Mesendoderm (in vitro differentiated cells): ENCODE measurements at regions not wholly inside any gene's neighbourhood (a gene's known extent, or its start where the extent isn't known, plus 50 kb on each side); places are given as distances from the start of the nearest gene placed in this dataset.
"Not testable (repeated sequence)": the region's sequence is repeated elsewhere in the genome, so short reads cannot be mapped to it uniquely, and the experiment has no call there.

Experiments
- DNase-seq: peaks from one replicate; pipeline ENCODE4 v3.0.0; 2013
- H2AK5ac ChIP-seq: 2 replicates; pipeline ENCODE4 v1.6.1; 2013; ENCODE audit warnings: low read length, inconsistent platforms
- H2BK120ac ChIP-seq: 2 replicates; pipeline ENCODE4 v1.6.1; 2013; ENCODE audit warnings: low read depth, mild to moderate bottlenecking, low read length, moderate library complexity, mixed read lengths
- H2BK15ac ChIP-seq: replicated peaks from 2 replicates; pipeline ENCODE4 v1.6.1; 2013; ENCODE audit warnings: low read depth, mild to moderate bottlenecking, moderate library complexity
- H2BK5ac ChIP-seq: 2 replicates; pipeline ENCODE4 v1.6.1; 2013; ENCODE audit warnings: low read length, inconsistent platforms
- H3K18ac ChIP-seq: 2 replicates; pipeline ENCODE4 v1.6.1; 2013; ENCODE audit warnings: mild to moderate bottlenecking, low read length, mixed read lengths
- H3K23ac ChIP-seq: one replicate; pipeline ENCODE4 v1.6.1; 2013; ENCODE audit warnings: low read length
- H3K27ac ChIP-seq: 2 replicates; pipeline ENCODE4 v1.5.1; 2013; ENCODE audit warnings: low read depth, mild to moderate bottlenecking, inconsistent platforms, low read length, moderate library complexity
- H3K27me3 ChIP-seq: 2 replicates; pipeline ENCODE4 v1.6.1; 2013; ENCODE audit warnings: low read length, control low read depth, mild to moderate bottlenecking, inconsistent platforms; ENCODE audit not compliant: insufficient read depth, poor library complexity
- H3K36me3 ChIP-seq: 2 replicates; pipeline ENCODE4 v1.6.1; 2013; ENCODE audit warnings: low read length, inconsistent platforms; ENCODE audit not compliant: control insufficient read depth, insufficient read depth
- H3K4ac ChIP-seq: one replicate; pipeline ENCODE4 v1.6.1; 2013; ENCODE audit warnings: low read depth, mild to moderate bottlenecking, low read length, moderate library complexity
- H3K4me1 ChIP-seq: 2 replicates; pipeline ENCODE4 v1.6.1; 2013; ENCODE audit warnings: low read depth, low read length, inconsistent platforms; ENCODE audit not compliant: control insufficient read depth
- H3K4me2 ChIP-seq: 2 replicates; pipeline ENCODE4 v1.6.1; 2013; ENCODE audit warnings: low read length
- H3K4me3 ChIP-seq: 2 replicates; pipeline ENCODE4 v1.5.1; 2013; ENCODE audit warnings: mild to moderate bottlenecking, low read length
- H3K56ac ChIP-seq: one replicate; pipeline ENCODE4 v1.6.1; 2013; ENCODE audit warnings: low read length
- H3K79me1 ChIP-seq: 2 replicates; pipeline ENCODE4 v1.6.1; 2013; ENCODE audit warnings: low read length, inconsistent platforms
- H3K79me2 ChIP-seq: 2 replicates; pipeline ENCODE4 v1.6.1; 2013; ENCODE audit warnings: mild to moderate bottlenecking, low read length; ENCODE audit not compliant: control insufficient read depth, insufficient read depth
- H3K9ac ChIP-seq: 2 replicates; pipeline ENCODE4 v1.6.1; 2013; ENCODE audit warnings: low read length, inconsistent platforms
- H4K5ac ChIP-seq: one replicate; pipeline ENCODE4 v1.6.1; 2013; ENCODE audit warnings: low read length
- H4K8ac ChIP-seq: one replicate; pipeline ENCODE4 v1.6.1; 2013; ENCODE audit warnings: low read depth, mild to moderate bottlenecking, control low read depth, low read length, moderate library complexity
- WGBS: extraction: QIAGEN DNeasy Blood & Tissue Kit; methylation state at CpG from one replicate; pipeline ENCODE4 v1.1.7; 2013; ENCODE audit warnings: low lambda C conversion rate, missing lambda C conversion rate; ENCODE audit not compliant: insufficient coverage; ENCODE audit errors: extremely low coverage; 5-methylcytosine and 5-hydroxymethylcytosine counted together

GRCh38 chr2:142418699-142419098, 287.9 kb upstream of the LRP1B start:
- not testable (repeated sequence) for H3K4ac ChIP-seq, H3K23ac ChIP-seq, H3K79me1 ChIP-seq, H4K8ac ChIP-seq, H3K27ac ChIP-seq, H3K4me1 ChIP-seq, H2BK15ac ChIP-seq, H3K9ac ChIP-seq, H3K4me3 ChIP-seq, H3K27me3 ChIP-seq, H3K4me2 ChIP-seq, DNase-seq, H3K36me3 ChIP-seq, H3K79me2 ChIP-seq, H3K56ac ChIP-seq, H4K5ac ChIP-seq, H3K18ac ChIP-seq, H2BK120ac ChIP-seq, H2BK5ac ChIP-seq, H2AK5ac ChIP-seq
- no CpG with 5 or more reads among the region's 4 CpGs for WGBS

- no CpG with 5 or more reads among the region's 1 CpG for WGBS
- H3K4me3 ChIP-seq, result no peak overlapping the region
- no peak overlapping the region for H3K9ac ChIP-seq
- no peak overlapping the region for H2BK120ac ChIP-seq
- H4K8ac ChIP-seq, result no peak overlapping the region
- H3K56ac ChIP-seq, result no peak overlapping the region
- H4K5ac ChIP-seq, result no peak overlapping the region
- H3K79me2 ChIP-seq, result no peaks in the 10 kb centered on the region
- no peak for DNase-seq
- H3K27me3 ChIP-seq, result no peaks in the 10 kb centered on the region
- no peak overlapping the region for H3K4ac ChIP-seq
- no peaks in the 10 kb centered on the region for H3K4me1 ChIP-seq
- no peak overlapping the region for H2BK5ac ChIP-seq
- H2BK15ac ChIP-seq, result no peak overlapping the region
- H3K18ac ChIP-seq, result no peak overlapping the region
- no peaks in the 10 kb centered on the region for H3K79me1 ChIP-seq
- no peak overlapping the region for H3K23ac ChIP-seq
- H3K36me3 ChIP-seq, result no peaks in the 10 kb centered on the region
- H2AK5ac ChIP-seq, result no peak overlapping the region
- no peak overlapping the region for H3K27ac ChIP-seq
- H3K4me2 ChIP-seq, result no peak overlapping the region
Measured at GRCh38 chr2:142416996-142417395, 286.2 kb upstream of the LRP1B start.

- no peak overlapping the region for H3K27ac ChIP-seq
- H3K4me3 ChIP-seq, result no peak overlapping the region
- no peaks in the 10 kb centered on the region for H3K4me1 ChIP-seq
- H3K4me2 ChIP-seq, result no peak overlapping the region
- H2BK5ac ChIP-seq, result no peak overlapping the region
- no peak overlapping the region for H2BK15ac ChIP-seq
- H3K23ac ChIP-seq, result no peak overlapping the region
- DNase-seq, result no peak
- H3K18ac ChIP-seq, result no peak overlapping the region
- no peaks in the 10 kb centered on the region for H3K79me1 ChIP-seq
- H4K5ac ChIP-seq, result no peak overlapping the region
- no CpG with 5 or more reads among the region's 3 CpGs for WGBS
- H3K79me2 ChIP-seq, result no peaks in the 10 kb centered on the region
- H2AK5ac ChIP-seq, result no peak overlapping the region
- no peak overlapping the region for H3K4ac ChIP-seq
- no peaks in the 10 kb centered on the region for H3K36me3 ChIP-seq
- H3K56ac ChIP-seq, result no peak overlapping the region
- no peaks in the 10 kb centered on the region for H3K27me3 ChIP-seq
- no peak overlapping the region for H4K8ac ChIP-seq
- no peak overlapping the region for H2BK120ac ChIP-seq
- no peak overlapping the region for H3K9ac ChIP-seq
Measured at GRCh38 chr2:142415461-142415860, 284.6 kb upstream of the LRP1B start.

- Histone ChIP-seq H2AK5ac (no peak overlapping the region), H3K9ac (no peak overlapping the region), H3K36me3 (no peaks in the 10 kb centered on the region), H4K5ac (no peak overlapping the region), H3K79me1 (no peaks in the 10 kb centered on the region), H3K4me3 (no peak overlapping the region), H3K27me3 (no peaks in the 10 kb centered on the region), H3K56ac (no peak overlapping the region), H4K8ac (no peak overlapping the region), H2BK15ac (no peak overlapping the region), H3K18ac (no peak overlapping the region), H3K4ac (no peak overlapping the region), H2BK120ac (no peak overlapping the region), H3K4me1 (no peaks in the 10 kb centered on the region), H3K27ac (no peak overlapping the region), H2BK5ac (no peak overlapping the region), H3K79me2 (no peaks in the 10 kb centered on the region), H3K4me2 (no peak overlapping the region), H3K23ac (no peak overlapping the region)
- DNase-seq, result no peak
- no CpG with 5 or more reads among the region's 1 CpG for WGBS
Measured at GRCh38 chr2:142398212-142398611, 267.4 kb upstream of the LRP1B start.

- no peak overlapping the region for H3K9ac ChIP-seq
- WGBS, result no CpG with 5 or more reads among the region's 1 CpG
Measured at GRCh38 chr2:142395291-142395690, 264.5 kb upstream of the LRP1B start.

GRCh38 chr2:142380372-142380771, 249.6 kb upstream of the LRP1B start:
- Histone ChIP-seq H4K8ac (no peak overlapping the region), H3K9ac (no peak overlapping the region), H2BK120ac (no peak overlapping the region), H3K23ac (no peak overlapping the region), H2BK15ac (no peak overlapping the region), H3K36me3 (no peaks in the 10 kb centered on the region), H3K4me2 (no peak overlapping the region), H3K27me3 (no peaks in the 10 kb centered on the region), H3K79me2 (no peaks in the 10 kb centered on the region), H3K18ac (no peak overlapping the region), H3K56ac (no peak overlapping the region), H3K27ac (no peak overlapping the region), H4K5ac (no peak overlapping the region), H3K4me3 (no peak overlapping the region), H2BK5ac (no peak overlapping the region), H3K79me1 (no peaks in the 10 kb centered on the region), H3K4ac (no peak overlapping the region), H2AK5ac (no peak overlapping the region), H3K4me1 (no peaks in the 10 kb centered on the region)
- DNase-seq, result no peak

More at GRCh38 chr2:142395291-142395690, 264.5 kb upstream of the LRP1B start:
- no peaks in the 10 kb centered on the region for H3K36me3 ChIP-seq
- DNase-seq, result no peak
- H3K79me1 ChIP-seq, result no peaks in the 10 kb centered on the region
- H3K27ac ChIP-seq, result no peak overlapping the region
- H3K4me1 ChIP-seq, result no peaks in the 10 kb centered on the region
- H2AK5ac ChIP-seq, result no peak overlapping the region
- H3K23ac ChIP-seq, result no peak overlapping the region
- H3K79me2 ChIP-seq, result no peaks in the 10 kb centered on the region
- H3K4me3 ChIP-seq, result no peak overlapping the region
- H3K4ac ChIP-seq, result no peak overlapping the region
- H4K8ac ChIP-seq, result no peak overlapping the region
- no peak overlapping the region for H3K56ac ChIP-seq
- H2BK120ac ChIP-seq, result no peak overlapping the region
- H4K5ac ChIP-seq, result no peak overlapping the region
- no peaks in the 10 kb centered on the region for H3K27me3 ChIP-seq
- no peak overlapping the region for H2BK15ac ChIP-seq
- H3K18ac ChIP-seq, result no peak overlapping the region
- no peak overlapping the region for H2BK5ac ChIP-seq
- no peak overlapping the region for H3K4me2 ChIP-seq
